HEK293 (cell line): ENCODE measurements at regions not wholly inside any gene's neighbourhood (a gene's known extent, or its start where the extent isn't known, plus 50 kb on each side); places are given as distances from the start of the nearest gene placed in this dataset.

Experiments used
- CTCF ChIA-PET: fragments of 350-600 bp; formaldehyde crosslinking; extraction: SDS; loops from one replicate; lab custom pipeline; 2021; ENCODE audit warnings: antibody characterized with exemption; lab: Yijun Ruan, JAX
- POLR2A ChIA-PET: fragments of 300-600 bp; formaldehyde crosslinking; extraction: SDS; loops from one replicate; lab custom pipeline; 2020; ENCODE audit warnings: antibody characterized with exemption, inconsistent platforms; lab: Yijun Ruan, JAX
- H3K27ac ChIP-seq: fragments of 200-500 bp; sonication (Bioruptor generic); 2 replicates; pipeline ENCODE4 v1.5.1; 2014; ENCODE audit warnings: low read depth, low read length, control low read depth, inconsistent platforms; ENCODE audit errors: extremely low read depth
- H3K36me3 ChIP-seq, 2 experiments: fragments of 200-500 bp in 1 of 2; sonication (Bioruptor generic) in 1 of 2; 1 replicate in 1 of 2; 2 replicates in 1 of 2; pipeline ENCODE4 v1.5.1; 2014 to 2017; ENCODE audit warnings: inconsistent platforms in 2 of 2, low read length in 2 of 2; ENCODE audit not compliant: control insufficient read depth in 2 of 2, insufficient read depth in 1 of 2
- H3K4me1 ChIP-seq: fragments of 200-500 bp; sonication (Bioruptor generic); 2 replicates; pipeline ENCODE4 v1.5.1; 2014; ENCODE audit warnings: mild to moderate bottlenecking, low read length, inconsistent platforms; ENCODE audit not compliant: control insufficient read depth, insufficient read depth
- H3K4me3 ChIP-seq: 2 replicates; pipeline ENCODE4 v1.5.1; 2011; ENCODE audit warnings: low read depth, mild to moderate bottlenecking, control low read depth, low read length, moderate library complexity
- H3K9me3 ChIP-seq: fragments of 200-500 bp; sonication (Bioruptor generic); 2 replicates; pipeline ENCODE4 v1.5.1; 2014; ENCODE audit warnings: low read depth, low read length, inconsistent platforms; ENCODE audit not compliant: control insufficient read depth, insufficient read depth
- HOXD13 ChIP-seq: sonication (generic); formaldehyde crosslinking; IDR thresholded peaks from 2 replicates; pipeline ENCODE4 v1.8.0; 2022; ENCODE audit warnings: missing genetic modification reagents, borderline replicate concordance
- KLF10 ChIP-seq: fragments of 450-650 bp; IDR thresholded peaks from 2 replicates; pipeline ENCODE4 v1.5.1; 2018; ENCODE audit warnings: missing biosample characterization, mild to moderate bottlenecking, missing genetic modification characterization
- KLF16 ChIP-seq: fragments of 450-650 bp; formaldehyde crosslinking; IDR thresholded peaks from 2 replicates; pipeline ENCODE4 v1.5.1; 2017; ENCODE audit warnings: missing biosample characterization, missing genetic modification characterization
- KLF8 ChIP-seq: fragments of 450-650 bp; formaldehyde crosslinking; IDR thresholded peaks from 2 replicates; pipeline ENCODE4 v1.5.1; 2016; ENCODE audit warnings: missing biosample characterization, missing genetic modification characterization
- KLF9 ChIP-seq: fragments of 450-650 bp; formaldehyde crosslinking; IDR thresholded peaks from 2 replicates; pipeline ENCODE4 v1.5.1; 2016; ENCODE audit warnings: missing biosample characterization, missing genetic modification characterization, low read depth
- SCRT1 ChIP-seq: fragments of 450-650 bp; formaldehyde crosslinking; IDR thresholded peaks from 2 replicates; pipeline ENCODE4 v1.5.1; 2016; ENCODE audit warnings: missing biosample characterization, missing genetic modification characterization, borderline replicate concordance
- ZNF121 ChIP-seq: fragments of 450-650 bp; formaldehyde crosslinking; IDR thresholded peaks from 2 replicates; pipeline ENCODE4 v1.5.1; 2016; ENCODE audit warnings: missing biosample characterization, missing genetic modification characterization
- ZNF138 ChIP-seq: fragments of 450-650 bp; formaldehyde crosslinking; IDR thresholded peaks from 2 replicates; pipeline ENCODE4 v1.5.1; 2016; ENCODE audit warnings: missing biosample characterization, missing genetic modification characterization, borderline replicate concordance
- ZNF140 ChIP-seq: fragments of 450-650 bp; formaldehyde crosslinking; IDR thresholded peaks from 2 replicates; pipeline ENCODE4 v1.5.1; 2016; ENCODE audit warnings: missing biosample characterization, missing genetic modification characterization
- ZNF157 ChIP-seq: fragments of 450-650 bp; formaldehyde crosslinking; IDR thresholded peaks from 2 replicates; pipeline ENCODE4 v1.5.1; 2016; ENCODE audit warnings: missing biosample characterization, missing genetic modification characterization
- ZNF211 ChIP-seq: fragments of 450-650 bp; formaldehyde crosslinking; IDR thresholded peaks from 2 replicates; pipeline ENCODE4 v1.5.1; 2016; ENCODE audit warnings: low read depth, missing biosample characterization, missing genetic modification characterization
- ZNF223 ChIP-seq: fragments of 450-650 bp; formaldehyde crosslinking; IDR thresholded peaks from 2 replicates; pipeline ENCODE4 v1.5.1; 2016; ENCODE audit warnings: missing biosample characterization, missing genetic modification characterization
- ZNF324 ChIP-seq: fragments of 450-650 bp; formaldehyde crosslinking; IDR thresholded peaks from 2 replicates; pipeline ENCODE4 v1.5.1; 2016; ENCODE audit warnings: missing biosample characterization, missing genetic modification characterization
- ZNF350 ChIP-seq: fragments of 450-650 bp; formaldehyde crosslinking; IDR thresholded peaks from 2 replicates; pipeline ENCODE4 v1.5.0; 2017; ENCODE audit warnings: missing biosample characterization, mild to moderate bottlenecking, missing genetic modification characterization
- ZNF521 ChIP-seq: fragments of 450-650 bp; formaldehyde crosslinking; IDR thresholded peaks from 2 replicates; pipeline ENCODE4 v1.5.1; 2017; ENCODE audit warnings: missing biosample characterization, mild to moderate bottlenecking, missing genetic modification characterization
- ZNF571 ChIP-seq: fragments of 450-650 bp; formaldehyde crosslinking; IDR thresholded peaks from 2 replicates; pipeline ENCODE4 v1.5.0; 2017; ENCODE audit warnings: missing biosample characterization, missing genetic modification characterization
- ZNF585B ChIP-seq: fragments of 450-650 bp; formaldehyde crosslinking; IDR thresholded peaks from 2 replicates; pipeline ENCODE4 v1.5.1; 2016; ENCODE audit warnings: missing biosample characterization, missing genetic modification characterization
- ZNF621 ChIP-seq: fragments of 450-650 bp; formaldehyde crosslinking; IDR thresholded peaks from 2 replicates; pipeline ENCODE4 v1.5.1; 2017; ENCODE audit warnings: missing biosample characterization, missing genetic modification characterization
- ZNF624 ChIP-seq: fragments of 450-650 bp; formaldehyde crosslinking; IDR thresholded peaks from 2 replicates; pipeline ENCODE4 v1.5.1; 2017; ENCODE audit warnings: missing biosample characterization, missing genetic modification characterization
- ZNF701 ChIP-seq: fragments of 450-650 bp; formaldehyde crosslinking; IDR thresholded peaks from 2 replicates; pipeline ENCODE4 v1.5.1; 2016; ENCODE audit warnings: missing biosample characterization, missing genetic modification characterization
- ZNF843 ChIP-seq: fragments of 450-650 bp; formaldehyde crosslinking; IDR thresholded peaks from 2 replicates; pipeline ENCODE4 v1.5.1; 2016; ENCODE audit warnings: missing biosample characterization, missing genetic modification characterization
- TF ChIP-seq, protein P1 (sequence below): fragments of 450-650 bp; formaldehyde crosslinking; IDR thresholded peaks from 2 replicates; pipeline ENCODE4 v1.5.1; 2016; ENCODE audit warnings: missing biosample characterization, missing genetic modification characterization, borderline replicate concordance
- TF ChIP-seq, protein P2 (sequence below): fragments of 450-650 bp; formaldehyde crosslinking; IDR thresholded peaks from 2 replicates; pipeline ENCODE4 v1.5.1; 2016; ENCODE audit warnings: missing biosample characterization, missing genetic modification characterization
- TF ChIP-seq, protein P3 (sequence below): sonication (generic); formaldehyde crosslinking; IDR thresholded peaks from 2 replicates; pipeline ENCODE4 v1.8.1; 2022; ENCODE audit warnings: mild to moderate bottlenecking, moderate library complexity, missing genetic modification reagents
- TF ChIP-seq, protein P4 (sequence below): fragments of 450-650 bp; formaldehyde crosslinking; IDR thresholded peaks from 2 replicates; pipeline ENCODE4 v1.5.1; 2016; ENCODE audit warnings: missing biosample characterization, missing genetic modification characterization

DNA sequence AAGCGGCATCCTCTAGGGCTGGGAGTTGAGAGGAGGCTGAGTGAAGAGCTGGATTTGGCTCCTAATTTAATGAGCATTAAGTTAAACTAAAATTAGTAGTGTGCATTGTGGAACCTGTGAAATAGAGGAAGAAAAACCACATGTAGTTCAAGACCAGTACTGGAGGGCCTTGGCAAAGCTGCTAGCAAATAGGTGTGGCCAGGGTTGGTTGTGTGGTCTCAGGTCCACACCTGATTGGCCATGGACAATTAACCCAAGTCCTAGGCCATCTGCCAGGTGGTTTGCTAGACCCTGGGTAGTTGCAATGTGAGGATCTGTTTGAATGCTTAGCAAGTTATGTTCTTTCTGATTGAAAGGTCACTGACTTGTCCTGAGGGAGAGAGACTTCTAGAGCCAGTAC is 275.5 kb downstream of the PDCD6IP start:
- TF ChIP-seq ZNF140 (tag by site-specific recombination) (no peak), ZNF350 (tag by site-specific recombination) (no peak), KLF10 (tag by site-specific recombination) (no peak), KLF8 (no peak), ZNF624 (tag by site-specific recombination) (no peak), ZNF121 (no peak), ZNF571 (no peak), KLF9 (no peak), HOXD13 (no peak), SCRT1 (tag by site-specific recombination) (no peak), ZNF521 (tag by site-specific recombination) (no peak), ZNF701 (tag by site-specific recombination) (no peak)
- POLR2A ChIA-PET: no interaction called here
- Histone ChIP-seq H3K4me3 (no peak overlapping the region), H3K27ac (no peak overlapping the region), H3K36me3 (no peaks in the 10 kb centered on the region), H3K9me3 (no peaks in the 10 kb centered on the region), H3K4me1 (no peaks in the 10 kb centered on the region)
- CTCF ChIA-PET: interaction anchor here (0.6 kb wide), 1 partner anchor 60 kb away, joined by 3 read pairs; no protein-coding TSS in a partner anchor

DNA sequence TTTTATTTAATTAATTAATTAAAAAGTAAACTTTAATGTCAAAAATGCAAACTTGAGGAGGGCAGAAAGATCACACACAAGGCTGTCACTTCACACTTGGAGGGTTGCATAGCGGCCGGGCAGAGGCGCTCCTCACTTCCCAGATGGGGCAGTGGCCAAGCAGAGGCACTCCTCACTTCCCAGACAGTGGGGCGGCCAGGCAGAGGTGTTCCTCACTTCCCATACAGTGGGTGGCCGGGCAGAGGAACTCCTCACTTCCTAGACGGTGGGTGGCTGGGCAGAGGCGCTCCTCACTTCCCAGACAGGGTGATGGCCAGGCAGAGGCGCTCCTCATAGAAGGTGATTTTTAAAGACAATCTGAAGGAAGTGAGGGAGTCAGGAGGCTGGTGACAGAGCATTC is 277.5 kb downstream of the PDCD6IP start:
- Histone ChIP-seq H3K27ac (no peak overlapping the region), H3K4me3 (no peak overlapping the region), H3K36me3 (no peaks in the 10 kb centered on the region), H3K9me3 (no peaks in the 10 kb centered on the region), H3K4me1 (no peaks in the 10 kb centered on the region)
- POLR2A ChIA-PET: no interaction called here
- CTCF ChIA-PET: no interaction called here
- TF ChIP-seq, protein P1, sequence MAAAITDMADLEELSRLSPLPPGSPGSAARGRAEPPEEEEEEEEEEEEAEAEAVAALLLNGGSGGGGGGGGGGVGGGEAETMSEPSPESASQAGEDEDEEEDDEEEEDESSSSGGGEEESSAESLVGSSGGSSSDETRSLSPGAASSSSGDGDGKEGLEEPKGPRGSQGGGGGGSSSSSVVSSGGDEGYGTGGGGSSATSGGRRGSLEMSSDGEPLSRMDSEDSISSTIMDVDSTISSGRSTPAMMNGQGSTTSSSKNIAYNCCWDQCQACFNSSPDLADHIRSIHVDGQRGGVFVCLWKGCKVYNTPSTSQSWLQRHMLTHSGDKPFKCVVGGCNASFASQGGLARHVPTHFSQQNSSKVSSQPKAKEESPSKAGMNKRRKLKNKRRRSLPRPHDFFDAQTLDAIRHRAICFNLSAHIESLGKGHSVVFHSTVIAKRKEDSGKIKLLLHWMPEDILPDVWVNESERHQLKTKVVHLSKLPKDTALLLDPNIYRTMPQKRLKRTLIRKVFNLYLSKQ (tag by site-specific recombination): no peak
- TF ChIP-seq ZNF324 (tag by site-specific recombination): no peak
- no peak for TF ChIP-seq ZNF157 (tag by site-specific recombination)
- TF ChIP-seq ZNF223 (tag by site-specific recombination): no peak
- TF ChIP-seq KLF16: no peak
- TF ChIP-seq ZNF843: no peak
- no peak for TF ChIP-seq ZNF138 (tag by site-specific recombination)
- no peak for TF ChIP-seq ZNF211 (tag by site-specific recombination)
- no peak for TF ChIP-seq ZNF585B
- TF ChIP-seq, protein P2, sequence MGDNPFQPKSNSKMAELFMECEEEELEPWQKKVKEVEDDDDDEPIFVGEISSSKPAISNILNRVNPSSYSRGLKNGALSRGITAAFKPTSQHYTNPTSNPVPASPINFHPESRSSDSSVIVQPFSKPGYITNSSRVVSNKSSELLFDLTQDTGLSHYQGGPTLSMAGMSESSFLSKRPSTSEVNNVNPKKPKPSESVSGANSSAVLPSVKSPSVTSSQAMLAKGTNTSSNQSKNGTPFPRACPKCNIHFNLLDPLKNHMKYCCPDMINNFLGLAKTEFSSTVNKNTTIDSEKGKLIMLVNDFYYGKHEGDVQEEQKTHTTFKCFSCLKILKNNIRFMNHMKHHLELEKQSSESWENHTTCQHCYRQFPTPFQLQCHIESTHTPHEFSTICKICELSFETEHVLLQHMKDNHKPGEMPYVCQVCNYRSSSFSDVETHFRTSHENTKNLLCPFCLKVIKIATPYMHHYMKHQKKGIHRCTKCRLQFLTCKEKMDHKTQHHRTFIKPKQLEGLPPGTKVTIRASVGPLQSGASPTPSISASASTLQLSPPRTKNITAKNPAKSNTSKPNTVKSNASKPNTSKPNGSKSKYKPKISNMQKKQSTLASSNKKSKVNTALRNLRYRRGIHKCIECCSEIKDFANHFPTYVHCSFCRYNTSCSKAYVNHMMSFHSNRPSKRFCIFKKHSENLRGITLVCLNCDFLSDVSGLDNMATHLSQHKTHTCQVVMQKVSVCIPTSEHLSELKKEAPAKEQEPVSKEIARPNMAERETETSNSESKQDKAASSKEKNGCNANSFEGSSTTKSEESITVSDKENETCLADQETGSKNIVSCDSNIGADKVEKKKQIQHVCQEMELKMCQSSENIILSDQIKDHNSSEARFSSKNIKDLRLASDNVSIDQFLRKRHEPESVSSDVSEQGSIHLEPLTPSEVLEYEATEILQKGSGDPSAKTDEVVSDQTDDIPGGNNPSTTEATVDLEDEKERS: no peak
- TF ChIP-seq, protein P3, sequence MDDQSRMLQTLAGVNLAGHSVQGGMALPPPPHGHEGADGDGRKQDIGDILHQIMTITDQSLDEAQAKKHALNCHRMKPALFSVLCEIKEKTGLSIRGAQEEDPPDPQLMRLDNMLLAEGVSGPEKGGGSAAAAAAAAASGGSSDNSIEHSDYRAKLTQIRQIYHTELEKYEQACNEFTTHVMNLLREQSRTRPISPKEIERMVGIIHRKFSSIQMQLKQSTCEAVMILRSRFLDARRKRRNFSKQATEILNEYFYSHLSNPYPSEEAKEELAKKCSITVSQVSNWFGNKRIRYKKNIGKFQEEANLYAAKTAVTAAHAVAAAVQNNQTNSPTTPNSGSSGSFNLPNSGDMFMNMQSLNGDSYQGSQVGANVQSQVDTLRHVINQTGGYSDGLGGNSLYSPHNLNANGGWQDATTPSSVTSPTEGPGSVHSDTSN: no peak
- no peak for TF ChIP-seq ZNF621 (tag by site-specific recombination)
- TF ChIP-seq, protein P4, sequence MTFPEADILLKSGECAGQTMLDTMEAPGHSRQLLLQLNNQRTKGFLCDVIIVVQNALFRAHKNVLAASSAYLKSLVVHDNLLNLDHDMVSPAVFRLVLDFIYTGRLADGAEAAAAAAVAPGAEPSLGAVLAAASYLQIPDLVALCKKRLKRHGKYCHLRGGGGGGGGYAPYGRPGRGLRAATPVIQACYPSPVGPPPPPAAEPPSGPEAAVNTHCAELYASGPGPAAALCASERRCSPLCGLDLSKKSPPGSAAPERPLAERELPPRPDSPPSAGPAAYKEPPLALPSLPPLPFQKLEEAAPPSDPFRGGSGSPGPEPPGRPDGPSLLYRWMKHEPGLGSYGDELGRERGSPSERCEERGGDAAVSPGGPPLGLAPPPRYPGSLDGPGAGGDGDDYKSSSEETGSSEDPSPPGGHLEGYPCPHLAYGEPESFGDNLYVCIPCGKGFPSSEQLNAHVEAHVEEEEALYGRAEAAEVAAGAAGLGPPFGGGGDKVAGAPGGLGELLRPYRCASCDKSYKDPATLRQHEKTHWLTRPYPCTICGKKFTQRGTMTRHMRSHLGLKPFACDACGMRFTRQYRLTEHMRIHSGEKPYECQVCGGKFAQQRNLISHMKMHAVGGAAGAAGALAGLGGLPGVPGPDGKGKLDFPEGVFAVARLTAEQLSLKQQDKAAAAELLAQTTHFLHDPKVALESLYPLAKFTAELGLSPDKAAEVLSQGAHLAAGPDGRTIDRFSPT (tag by site-specific recombination): no peak
